Liver (tissue), 3 donors: ENCODE measurements at regions not wholly inside any gene's neighbourhood (a gene's known extent, or its start where the extent isn't known, plus 50 kb on each side); places are given as distances from the start of the nearest gene placed in this dataset.

Source experiments
- ATF3 ChIP-seq: IDR thresholded peaks from 2 replicates; pipeline ENCODE4 v1.6.1; 2016; ENCODE audit warnings: antibody characterized with exemption
- FOXA1 ChIP-seq: IDR thresholded peaks from 2 replicates; pipeline ENCODE4 v1.6.1; 2016; ENCODE audit warnings: antibody characterized with exemption
- GABPA ChIP-seq, 2 donors: IDR thresholded peaks in 1 of 2; conservative IDR thresholded peaks in 1 of 2; 2 replicates each; pipeline ENCODE4 v1.6.1; 2016; ENCODE audit warnings: antibody characterized with exemption in 2 of 2, mild to moderate bottlenecking in 1 of 2, moderate library complexity in 1 of 2
- JUND ChIP-seq, 2 donors: IDR thresholded peaks; 2 replicates each; pipeline ENCODE4 v1.6.1; 2016; ENCODE audit warnings: antibody characterized with exemption in 2 of 2
- RAD21 ChIP-seq, 2 donors: IDR thresholded peaks; 2 replicates each; pipeline ENCODE4 v1.6.1; 2016; ENCODE audit warnings: antibody characterized with exemption in 2 of 2, mild to moderate bottlenecking in 2 of 2
- RXRA ChIP-seq, 2 donors: IDR thresholded peaks; 2 replicates each; pipeline ENCODE4 v1.6.1; 2017 to 2018; ENCODE audit warnings: antibody characterized with exemption in 2 of 2, mild to moderate bottlenecking in 1 of 2
- SP1 ChIP-seq: IDR thresholded peaks from 2 replicates; pipeline ENCODE4 v1.6.1; 2018; ENCODE audit warnings: antibody characterized with exemption, mild to moderate bottlenecking
- TAF1 ChIP-seq: conservative IDR thresholded peaks from 2 replicates; pipeline ENCODE4 v1.6.1; 2016; ENCODE audit warnings: antibody characterized with exemption, mild to moderate bottlenecking
- YY1 ChIP-seq: IDR thresholded peaks from 2 replicates; pipeline ENCODE4 v1.6.1; 2016; ENCODE audit warnings: antibody characterized with exemption, mild to moderate bottlenecking
- ZBTB33 ChIP-seq: IDR thresholded peaks from 2 replicates; pipeline ENCODE4 v1.6.1; 2016; ENCODE audit warnings: antibody characterized with exemption
- TF ChIP-seq, protein P1 (sequence below): IDR thresholded peaks from 2 replicates; pipeline ENCODE4 v1.6.1; 2016; ENCODE audit warnings: antibody characterized with exemption
- TF ChIP-seq, protein P2 (sequence below): fragments of 150-350 bp; IDR thresholded peaks from 2 replicates; pipeline ENCODE4 v1.5.1; 2017; ENCODE audit warnings: improper control_type of control experiment, low read depth, low read length; ENCODE audit not compliant: missing input control
- TF ChIP-seq, protein P3 (sequence below): IDR thresholded peaks from 2 replicates; pipeline ENCODE4 v1.6.1; 2016; ENCODE audit warnings: antibody characterized with exemption, mild to moderate bottlenecking
- donor health status: healthy.
- donor health status: healthy.

GRCh38 chr15:95009635-95010034 is 778.3 kb downstream of the MCTP2 start:
- TF ChIP-seq ATF3 (no peak), SP1 (no peak), RXRA (IDR thresholded peaks at IDR 0.05) (no peak), TAF1 (no peak), YY1 (no peak), JUND (IDR thresholded peaks at IDR 0.05) (no peak), RAD21 (IDR thresholded peaks at IDR 0.05) (no peak), GABPA (IDR thresholded peaks at IDR 0.05 in 1 of 2, conservative IDR thresholded peaks at IDR 0.05 in 1 of 2) (no peak), ZBTB33 (no peak), FOXA1 (no peak)
- TF ChIP-seq, protein P1, sequence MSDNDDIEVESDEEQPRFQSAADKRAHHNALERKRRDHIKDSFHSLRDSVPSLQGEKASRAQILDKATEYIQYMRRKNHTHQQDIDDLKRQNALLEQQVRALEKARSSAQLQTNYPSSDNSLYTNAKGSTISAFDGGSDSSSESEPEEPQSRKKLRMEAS, result no peak
- TF ChIP-seq, protein P2, sequence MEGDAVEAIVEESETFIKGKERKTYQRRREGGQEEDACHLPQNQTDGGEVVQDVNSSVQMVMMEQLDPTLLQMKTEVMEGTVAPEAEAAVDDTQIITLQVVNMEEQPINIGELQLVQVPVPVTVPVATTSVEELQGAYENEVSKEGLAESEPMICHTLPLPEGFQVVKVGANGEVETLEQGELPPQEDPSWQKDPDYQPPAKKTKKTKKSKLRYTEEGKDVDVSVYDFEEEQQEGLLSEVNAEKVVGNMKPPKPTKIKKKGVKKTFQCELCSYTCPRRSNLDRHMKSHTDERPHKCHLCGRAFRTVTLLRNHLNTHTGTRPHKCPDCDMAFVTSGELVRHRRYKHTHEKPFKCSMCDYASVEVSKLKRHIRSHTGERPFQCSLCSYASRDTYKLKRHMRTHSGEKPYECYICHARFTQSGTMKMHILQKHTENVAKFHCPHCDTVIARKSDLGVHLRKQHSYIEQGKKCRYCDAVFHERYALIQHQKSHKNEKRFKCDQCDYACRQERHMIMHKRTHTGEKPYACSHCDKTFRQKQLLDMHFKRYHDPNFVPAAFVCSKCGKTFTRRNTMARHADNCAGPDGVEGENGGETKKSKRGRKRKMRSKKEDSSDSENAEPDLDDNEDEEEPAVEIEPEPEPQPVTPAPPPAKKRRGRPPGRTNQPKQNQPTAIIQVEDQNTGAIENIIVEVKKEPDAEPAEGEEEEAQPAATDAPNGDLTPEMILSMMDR, result no peak
- TF ChIP-seq, protein P3, sequence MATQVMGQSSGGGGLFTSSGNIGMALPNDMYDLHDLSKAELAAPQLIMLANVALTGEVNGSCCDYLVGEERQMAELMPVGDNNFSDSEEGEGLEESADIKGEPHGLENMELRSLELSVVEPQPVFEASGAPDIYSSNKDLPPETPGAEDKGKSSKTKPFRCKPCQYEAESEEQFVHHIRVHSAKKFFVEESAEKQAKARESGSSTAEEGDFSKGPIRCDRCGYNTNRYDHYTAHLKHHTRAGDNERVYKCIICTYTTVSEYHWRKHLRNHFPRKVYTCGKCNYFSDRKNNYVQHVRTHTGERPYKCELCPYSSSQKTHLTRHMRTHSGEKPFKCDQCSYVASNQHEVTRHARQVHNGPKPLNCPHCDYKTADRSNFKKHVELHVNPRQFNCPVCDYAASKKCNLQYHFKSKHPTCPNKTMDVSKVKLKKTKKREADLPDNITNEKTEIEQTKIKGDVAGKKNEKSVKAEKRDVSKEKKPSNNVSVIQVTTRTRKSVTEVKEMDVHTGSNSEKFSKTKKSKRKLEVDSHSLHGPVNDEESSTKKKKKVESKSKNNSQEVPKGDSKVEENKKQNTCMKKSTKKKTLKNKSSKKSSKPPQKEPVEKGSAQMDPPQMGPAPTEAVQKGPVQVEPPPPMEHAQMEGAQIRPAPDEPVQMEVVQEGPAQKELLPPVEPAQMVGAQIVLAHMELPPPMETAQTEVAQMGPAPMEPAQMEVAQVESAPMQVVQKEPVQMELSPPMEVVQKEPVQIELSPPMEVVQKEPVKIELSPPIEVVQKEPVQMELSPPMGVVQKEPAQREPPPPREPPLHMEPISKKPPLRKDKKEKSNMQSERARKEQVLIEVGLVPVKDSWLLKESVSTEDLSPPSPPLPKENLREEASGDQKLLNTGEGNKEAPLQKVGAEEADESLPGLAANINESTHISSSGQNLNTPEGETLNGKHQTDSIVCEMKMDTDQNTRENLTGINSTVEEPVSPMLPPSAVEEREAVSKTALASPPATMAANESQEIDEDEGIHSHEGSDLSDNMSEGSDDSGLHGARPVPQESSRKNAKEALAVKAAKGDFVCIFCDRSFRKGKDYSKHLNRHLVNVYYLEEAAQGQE, result no peak
